SIG-M5 treated with dmso at 0.1 percent for 504 hours (cell line): ENCODE measurements at regions not wholly inside any gene's neighbourhood (a gene's known extent, or its start where the extent isn't known, plus 50 kb on each side); places are given as distances from the start of the nearest gene placed in this dataset.
"Not testable (repeated sequence)": the region's sequence is repeated elsewhere in the genome, so short reads cannot be mapped to it uniquely, and the experiment has no call there.

Experiments used
- DNase-seq: peaks from one replicate; lab custom pipeline; 2025; ENCODE audit not compliant: unreplicated experiment; lab: John Stamatoyannopoulos, UW

GRCh38 chr11:7874056-7874455, 57.0 kb downstream of the OR10A6 start:
- DNase-seq: no peak

GRCh38 chr11:7872890-7873289, 58.2 kb downstream of the OR10A6 start:
- DNase-seq: no peak

GRCh38 chr11:7871056-7871455, 60.0 kb downstream of the OR10A6 start:
- DNase-seq: peak; percentile 11

GRCh38 chr11:7869467-7869866, 61.6 kb downstream of the OR10A6 start:
- DNase-seq: no peak

- not testable (repeated sequence) for DNase-seq
These were observed 64.5 kb upstream of the OR5P2 start for GRCh38 chr11:7861292-7861691.

GRCh38 chr11:7860844-7861243, 64.1 kb upstream of the OR5P2 start:
- DNase-seq: not testable (repeated sequence)

- no peak for DNase-seq
These were observed 61.3 kb upstream of the OR5P2 start for GRCh38 chr11:7858006-7858405.

- DNase-seq: no peak
These were observed 54.6 kb upstream of the OR5P2 start for GRCh38 chr11:7851391-7851790.

- no peak for DNase-seq
These were observed 52.3 kb upstream of the OR5P2 start for GRCh38 chr11:7849018-7849417.
